IMR-90 (cell line): ENCODE measurements at regions not wholly inside any gene's neighbourhood (a gene's known extent, or its start where the extent isn't known, plus 50 kb on each side); places are given as distances from the start of the nearest gene placed in this dataset.

Experiments
- ATAC-seq: fragments of 200-7000 bp; cut with Tn5 transposase; 2 replicates; pipeline ENCODE4 v1.9.1; 2020; ENCODE audit warnings: low read depth, mild to moderate bottlenecking, moderate library complexity
- BruUV-seq: library from RNA; stranded (reverse); fragments of 400-500 nt; replicated peaks from 2 replicates; lab custom pipeline; 2021; lab: Mats Ljungman, UMichigan
- CTCF ChIA-PET: fragments of 300-600 bp; formaldehyde crosslinking; extraction: SDS; loops from one replicate; lab custom pipeline; 2021; ENCODE audit warnings: antibody characterized with exemption; lab: Yijun Ruan, JAX
- POLR2A ChIA-PET: fragments of 300-600 bp; sonication (Branson Sonifier 250); formaldehyde crosslinking; loops from one replicate; lab custom pipeline; 2022; ENCODE audit warnings: antibody characterized with exemption; ENCODE audit not compliant: unreplicated experiment; lab: Charles Lee
- DNase-seq: peaks from one replicate; pipeline ENCODE4 v3.0.0; 2013
- H2AFZ ChIP-seq: replicated peaks from 2 replicates; pipeline ENCODE3; 2013; ENCODE audit warnings: low read length, mild to moderate bottlenecking; ENCODE audit not compliant: poor library complexity
- H2AK5ac ChIP-seq: 2 replicates; pipeline ENCODE4 v1.6.1; 2013; ENCODE audit warnings: low read depth, low read length, inconsistent platforms
- H2AK9ac ChIP-seq: replicated peaks from 2 replicates; pipeline ENCODE3; 2013; ENCODE audit warnings: mild to moderate bottlenecking, low read depth, low read length, moderate library complexity; ENCODE audit not compliant: poor library complexity
- H2BK120ac ChIP-seq: 2 replicates; pipeline ENCODE4 v1.6.1; 2013; ENCODE audit warnings: low read depth, low read length, inconsistent platforms
- H2BK15ac ChIP-seq: 3 replicates; pipeline ENCODE4 v1.6.1; 2013; ENCODE audit warnings: low read depth, low read length, inconsistent platforms
- H2BK20ac ChIP-seq: 2 replicates; pipeline ENCODE4 v1.6.1; 2013; ENCODE audit warnings: low read depth, mild to moderate bottlenecking, inconsistent platforms, low read length, moderate library complexity
- H2BK5ac ChIP-seq: 2 replicates; pipeline ENCODE4 v1.6.1; 2013; ENCODE audit warnings: mild to moderate bottlenecking, low read depth, low read length, inconsistent platforms; ENCODE audit not compliant: poor library complexity, severe bottlenecking
- H3K14ac ChIP-seq: replicated peaks from 2 replicates; pipeline ENCODE4 v1.6.1; 2013; ENCODE audit warnings: low read depth, low read length, inconsistent platforms
- H3K18ac ChIP-seq: 2 replicates; pipeline ENCODE4 v1.6.1; 2013; ENCODE audit warnings: low read depth, low read length, control low read depth
- H3K23ac ChIP-seq: 2 replicates; pipeline ENCODE4 v1.6.1; 2013; ENCODE audit warnings: low read depth, low read length, inconsistent platforms
- H3K27ac ChIP-seq: 2 replicates; pipeline ENCODE4 v1.5.1; 2013; ENCODE audit warnings: mild to moderate bottlenecking, control low read depth, low read length; ENCODE audit not compliant: insufficient read depth
- H3K27me3 ChIP-seq: 2 replicates; pipeline ENCODE4 v1.6.1; 2013; ENCODE audit warnings: low read length; ENCODE audit not compliant: control insufficient read depth, insufficient read depth
- H3K36me3 ChIP-seq: 2 replicates; pipeline ENCODE4 v1.6.1; 2013; ENCODE audit warnings: low read length, mixed read lengths; ENCODE audit not compliant: control insufficient read depth, insufficient read depth
- H3K4ac ChIP-seq: 2 replicates; pipeline ENCODE4 v1.6.1; 2013; ENCODE audit warnings: low read depth, low read length, inconsistent platforms
- H3K4me1 ChIP-seq: 2 replicates; pipeline ENCODE4 v1.6.1; 2013; ENCODE audit warnings: low read length, mixed read lengths; ENCODE audit not compliant: control insufficient read depth, insufficient read depth
- H3K4me2 ChIP-seq: 2 replicates; pipeline ENCODE4 v1.6.1; 2013; ENCODE audit warnings: low read depth, mild to moderate bottlenecking, control low read depth, low read length, moderate library complexity
- H3K4me3 ChIP-seq: 2 replicates; pipeline ENCODE4 v1.5.1; 2013; ENCODE audit warnings: low read depth, mild to moderate bottlenecking, control low read depth, low read length, moderate library complexity; ENCODE audit not compliant: insufficient read depth
- H3K56ac ChIP-seq: 2 replicates; pipeline ENCODE4 v1.6.1; 2013; ENCODE audit warnings: low read length, inconsistent platforms; ENCODE audit not compliant: insufficient read depth; ENCODE audit errors: extremely low read depth
- H3K79me1 ChIP-seq, 2 experiments: 2 replicates each; pipeline ENCODE4 v1.6.1; 2013; ENCODE audit warnings: low read length in 2 of 2, inconsistent platforms in 1 of 2, low read depth in 1 of 2
- H3K9ac ChIP-seq: 2 replicates; pipeline ENCODE4 v1.6.1; 2013; ENCODE audit warnings: low read depth, low read length, control low read depth
- H3K9me1 ChIP-seq: 2 replicates; pipeline ENCODE4 v1.6.1; 2013; ENCODE audit warnings: low read length, inconsistent platforms; ENCODE audit not compliant: insufficient read depth
- H3K9me3 ChIP-seq: 2 replicates; pipeline ENCODE4 v1.6.1; 2013; ENCODE audit warnings: low read length; ENCODE audit not compliant: control insufficient read depth, insufficient read depth
- H4K20me1 ChIP-seq: 2 replicates; pipeline ENCODE4 v1.6.1; 2013; ENCODE audit warnings: low read length, inconsistent platforms; ENCODE audit not compliant: insufficient read depth
- H4K5ac ChIP-seq: 2 replicates; pipeline ENCODE4 v1.6.1; 2013; ENCODE audit warnings: mild to moderate bottlenecking, low read depth, low read length, control low read depth
- H4K8ac ChIP-seq, 2 experiments: 2 replicates each; pipeline ENCODE4 v1.6.1; 2013; ENCODE audit warnings: low read depth in 2 of 2, low read length in 2 of 2, control low read depth in 1 of 2, inconsistent platforms in 1 of 2
- H4K91ac ChIP-seq: 2 replicates; pipeline ENCODE4 v1.6.1; 2013; ENCODE audit warnings: low read depth, low read length, inconsistent platforms; ENCODE audit not compliant: insufficient read depth
- BHLHE40 ChIP-seq: fragments of 150-350 bp; IDR thresholded peaks from 2 replicates; pipeline ENCODE4 v1.6.1; 2016; ENCODE audit warnings: mild to moderate bottlenecking, low read depth, low read length
- CEBPB ChIP-seq: IDR thresholded peaks from 2 replicates; pipeline ENCODE4 v1.6.1; 2012; ENCODE audit warnings: low read depth, low read length, improper control_type of control experiment
- CHD1 ChIP-seq: IDR thresholded peaks from 2 replicates; pipeline ENCODE4 v1.6.1; 2012; ENCODE audit warnings: low read depth, low read length, improper control_type of control experiment
- MAFK ChIP-seq: IDR thresholded peaks from 2 replicates; pipeline ENCODE4 v1.6.1; 2012; ENCODE audit warnings: low read depth, low read length, improper control_type of control experiment
- MXI1 ChIP-seq: IDR thresholded peaks from 2 replicates; pipeline ENCODE4 v1.6.1; 2012; ENCODE audit warnings: low read depth, mild to moderate bottlenecking, low read length, moderate library complexity, borderline replicate concordance
- NFE2L2 ChIP-seq: fragments of 150-350 bp; IDR thresholded peaks from 2 replicates; pipeline ENCODE4 v1.6.1; 2016; ENCODE audit warnings: low read depth, mild to moderate bottlenecking, low read length
- POLR2A ChIP-seq: IDR thresholded peaks from 2 replicates; pipeline ENCODE4 v1.6.1; 2012; ENCODE audit warnings: mild to moderate bottlenecking, low read depth, low read length
- WGBS, 2 experiments: methylation state at CpG; one replicate each; pipeline versions ENCODE4 v1.1.5 to v1.1.7; 2013; ENCODE audit warnings: missing lambda C conversion rate in 2 of 2; ENCODE audit not compliant: insufficient read length in 1 of 2; ENCODE audit errors: extremely low coverage in 2 of 2; 5-methylcytosine and 5-hydroxymethylcytosine counted together
- dilution Hi-C: fragments of 300-500 bp; cut with HindIII; formaldehyde crosslinking; loops from one replicate; pipeline ENCODE4 v1.14.3; 2018; ENCODE audit warnings: low sequenced_read_pairs; ENCODE audit not compliant: unreplicated experiment
- in situ Hi-C: fragments of 300-500 bp; cut with MboI; formaldehyde crosslinking; loops from 3 replicates; pipeline ENCODE4 v1.14.3; 2019; ENCODE audit warnings: low sequenced_read_pairs, inconsistent platforms, mixed read lengths
- intact Hi-C: fragments of 100-400 bp; cut with micrococcal nuclease; formaldehyde crosslinking; loops from 2 replicates; pipeline ENCODE4 v1.10.0; 2022
- TF ChIP-seq, protein P1 (sequence below): fragments of 150-350 bp; IDR thresholded peaks from 2 replicates; pipeline ENCODE4 v1.6.1; 2017; ENCODE audit warnings: mild to moderate bottlenecking, antibody characterized with exemption, low read length, low read depth

DNA sequence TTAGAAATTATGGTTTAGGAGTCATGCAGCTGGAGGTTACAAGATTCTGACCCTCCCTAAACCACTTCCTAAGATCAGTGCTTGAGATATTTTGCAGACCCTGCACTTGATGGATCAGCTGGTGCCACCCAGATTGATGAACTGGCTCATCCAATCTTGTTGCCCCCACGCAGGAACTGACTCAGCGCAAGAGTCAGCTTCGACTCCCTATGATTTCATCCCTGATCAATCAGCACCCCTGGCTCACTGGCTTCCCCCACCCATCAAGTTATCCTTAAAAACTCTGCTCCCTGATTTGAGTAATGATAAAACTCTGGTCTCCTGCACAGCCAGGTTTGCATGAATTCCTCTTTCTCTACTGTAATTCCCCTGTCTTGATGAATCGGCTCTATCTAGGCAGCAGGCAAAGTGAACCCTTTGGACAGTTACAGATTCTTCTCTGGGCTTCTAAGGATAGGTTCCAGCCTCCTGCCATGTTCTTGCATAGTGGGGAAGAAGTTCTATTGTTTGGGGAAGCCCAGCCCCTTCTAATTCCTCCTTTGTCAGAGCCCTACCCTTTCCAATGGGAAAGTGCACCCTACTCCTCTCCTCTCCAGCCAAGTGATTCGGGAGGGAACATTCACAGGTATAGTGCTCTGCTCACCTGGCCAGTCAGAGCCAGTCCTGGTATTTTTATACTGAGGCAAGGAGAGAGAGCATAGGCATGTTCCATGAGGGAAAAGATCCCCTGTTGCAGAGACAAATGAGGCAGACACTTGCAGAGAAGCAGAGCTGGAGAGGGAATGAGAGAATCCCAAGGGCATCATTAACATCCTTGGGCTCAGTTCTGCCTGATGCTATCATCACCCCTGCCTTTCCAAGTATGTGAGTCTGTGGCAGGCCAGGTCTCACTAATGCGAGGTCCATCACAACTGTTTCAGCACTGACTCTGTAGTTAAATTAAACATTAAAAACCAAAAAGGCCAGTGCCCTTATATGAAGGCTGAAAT is 224.4 kb upstream of the GALNT17 start (continued):
- TF ChIP-seq, protein P1, sequence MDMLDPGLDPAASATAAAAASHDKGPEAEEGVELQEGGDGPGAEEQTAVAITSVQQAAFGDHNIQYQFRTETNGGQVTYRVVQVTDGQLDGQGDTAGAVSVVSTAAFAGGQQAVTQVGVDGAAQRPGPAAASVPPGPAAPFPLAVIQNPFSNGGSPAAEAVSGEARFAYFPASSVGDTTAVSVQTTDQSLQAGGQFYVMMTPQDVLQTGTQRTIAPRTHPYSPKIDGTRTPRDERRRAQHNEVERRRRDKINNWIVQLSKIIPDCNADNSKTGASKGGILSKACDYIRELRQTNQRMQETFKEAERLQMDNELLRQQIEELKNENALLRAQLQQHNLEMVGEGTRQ: no peak

DNA sequence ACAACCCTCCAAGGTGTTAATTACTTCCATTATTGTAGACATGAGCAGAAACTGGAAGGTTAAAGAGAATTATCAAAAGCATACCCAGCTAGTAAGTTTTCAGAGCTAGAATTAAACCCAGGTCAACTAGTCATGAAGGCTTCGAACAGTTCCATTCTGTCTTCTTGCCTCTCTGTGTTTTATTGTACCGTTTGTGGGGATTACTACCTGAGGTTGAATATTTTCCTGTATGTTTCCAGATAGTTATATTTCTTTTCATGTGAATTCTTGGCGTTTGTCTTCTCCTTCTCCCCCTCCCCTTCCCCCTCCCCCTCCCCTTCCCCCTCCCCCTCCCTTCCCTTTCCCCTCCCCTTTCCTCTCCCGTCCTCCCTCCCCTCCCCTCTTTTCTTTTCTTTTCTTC is 218.0 kb upstream of the GALNT17 start:
- dilution Hi-C loops (no loop called here), in situ Hi-C loops (no loop called here), intact Hi-C loops (no loop called here)
- Histone ChIP-seq H2AK9ac (no peak overlapping the region), H2BK5ac (no peak overlapping the region), H3K27ac (no peak overlapping the region), H3K56ac (no peak overlapping the region), H3K4me1 (no peaks in the 10 kb centered on the region), H4K20me1 (no peaks in the 10 kb centered on the region), H3K27me3 (no peaks in the 10 kb centered on the region), H3K4me2 (no peak overlapping the region), H3K23ac (no peak overlapping the region), H2BK120ac (no peak overlapping the region), H3K4me3 (no peak overlapping the region), H4K5ac (no peak overlapping the region), H4K8ac (no peak overlapping the region), H4K91ac (no peak overlapping the region), H3K9ac (no peak overlapping the region), H3K18ac (no peak overlapping the region), H3K79me1 (no peaks in the 10 kb centered on the region), H3K36me3 (no peaks in the 10 kb centered on the region), H2BK15ac (no peak overlapping the region), H2AFZ (no peak overlapping the region), H3K14ac (no peak overlapping the region), H2AK5ac (no peak overlapping the region), H3K4ac (no peak overlapping the region), H3K9me3 (peaks cover 9% of the 10 kb centered on the region), H2BK20ac (no peak overlapping the region), H3K9me1 (no peaks in the 10 kb centered on the region)
- CTCF ChIA-PET: no interaction called here
- no peak for DNase-seq
- no CpG with 5 or more reads among the region's 4 CpGs for WGBS, 2 experiments
- ATAC-seq: no peak
- no peak for TF ChIP-seq NFE2L2
- TF ChIP-seq BHLHE40: no peak
- TF ChIP-seq MXI1: no peak
- no peak for TF ChIP-seq MAFK
- TF ChIP-seq CEBPB: no peak
- TF ChIP-seq CHD1: no peak
- TF ChIP-seq POLR2A: no peak
- POLR2A ChIA-PET: no interaction called here
- no TSS peak for BruUV-seq
